HG03469 (cell line): ENCODE measurements at regions not wholly inside any gene's neighbourhood (a gene's known extent, or its start where the extent isn't known, plus 50 kb on each side); places are given as distances from the start of the nearest gene placed in this dataset.
"Not testable (repeated sequence)": the region's sequence is repeated elsewhere in the genome, so short reads cannot be mapped to it uniquely, and the experiment has no call there.

ENCODE experiments used
- ATAC-seq: cut with Tn5 transposase; IDR thresholded peaks from one replicate; pipeline ENCODE4 v1.9.1; 2021; ENCODE audit warnings: mild to moderate bottlenecking, moderate library complexity, moderate number of reproducible peaks; ENCODE audit not compliant: unreplicated experiment

DNA sequence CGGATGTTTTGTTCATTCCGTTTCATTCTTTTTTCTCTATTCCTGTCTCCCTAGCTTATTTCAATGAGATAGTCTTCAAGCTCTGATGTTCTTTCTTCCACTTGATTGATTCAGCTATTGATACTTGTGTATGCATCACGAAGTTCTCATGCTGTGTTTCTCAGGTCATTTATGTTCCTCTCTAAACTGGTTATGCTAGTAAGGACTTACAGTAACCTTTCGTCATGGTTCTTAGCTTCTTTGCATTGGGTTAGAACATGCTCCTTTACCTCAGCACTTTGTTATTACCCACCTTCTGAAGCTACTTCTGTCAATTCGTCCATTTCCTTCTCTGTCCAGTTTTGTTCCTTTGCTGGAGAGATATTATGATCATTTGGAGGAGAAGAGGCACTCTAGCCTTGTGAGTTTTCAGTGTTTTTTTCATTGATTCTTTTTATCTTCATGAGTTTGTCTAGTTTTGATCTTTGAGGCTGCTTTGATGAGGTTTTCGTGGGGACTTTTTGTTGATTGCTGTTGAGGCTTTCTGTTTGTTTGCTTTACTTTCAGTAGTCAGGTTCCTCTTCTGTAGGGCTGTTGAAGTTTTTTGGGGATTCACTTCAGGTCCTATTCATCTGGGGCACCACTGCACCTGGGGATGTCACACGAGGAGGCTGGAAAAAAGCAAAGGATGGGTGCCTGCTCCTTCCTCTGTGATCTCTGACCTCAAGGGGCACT is 496.9 kb upstream of the LRRC7 start:
- ATAC-seq: no peak

DNA sequence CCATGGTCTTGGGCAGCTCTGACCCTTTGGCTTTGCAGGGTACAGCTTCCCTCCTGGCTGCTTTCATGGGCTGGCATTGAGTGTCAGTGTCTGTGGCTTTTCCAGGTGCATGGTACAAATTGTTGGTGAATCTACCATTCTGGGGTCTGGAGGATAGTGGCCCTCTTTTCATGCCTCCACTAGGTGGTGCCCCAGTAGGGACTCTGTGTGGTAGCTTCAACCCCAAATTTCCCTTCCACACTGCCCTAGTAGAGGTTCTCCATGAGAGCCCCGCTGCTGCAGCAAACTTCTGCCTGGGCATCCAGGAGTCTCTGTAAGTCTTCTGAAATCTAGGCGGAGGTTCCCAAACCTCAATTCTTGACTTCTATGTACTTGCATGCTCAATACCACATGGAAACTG is 494.5 kb upstream of the LRRC7 start:
- no peak for ATAC-seq

DNA sequence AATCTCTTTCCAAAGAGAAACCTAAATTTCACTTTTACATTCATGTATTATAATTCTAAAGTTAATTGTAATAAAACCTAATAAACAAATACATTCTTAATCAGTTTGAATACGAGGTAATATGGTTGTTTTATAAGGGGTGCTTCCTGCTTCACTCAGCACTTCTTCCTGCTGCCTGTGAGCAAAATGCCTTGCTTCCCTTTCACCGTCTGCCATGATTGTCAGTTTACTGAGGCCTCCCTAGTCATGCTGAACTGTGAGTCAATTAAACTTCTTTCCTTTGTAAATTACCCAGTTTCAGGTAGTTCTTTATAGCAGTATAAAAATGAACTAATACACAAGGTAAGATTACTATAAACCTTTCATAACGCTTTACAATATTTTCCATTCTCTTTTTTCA is 491.1 kb upstream of the LRRC7 start:
- no peak for ATAC-seq

DNA sequence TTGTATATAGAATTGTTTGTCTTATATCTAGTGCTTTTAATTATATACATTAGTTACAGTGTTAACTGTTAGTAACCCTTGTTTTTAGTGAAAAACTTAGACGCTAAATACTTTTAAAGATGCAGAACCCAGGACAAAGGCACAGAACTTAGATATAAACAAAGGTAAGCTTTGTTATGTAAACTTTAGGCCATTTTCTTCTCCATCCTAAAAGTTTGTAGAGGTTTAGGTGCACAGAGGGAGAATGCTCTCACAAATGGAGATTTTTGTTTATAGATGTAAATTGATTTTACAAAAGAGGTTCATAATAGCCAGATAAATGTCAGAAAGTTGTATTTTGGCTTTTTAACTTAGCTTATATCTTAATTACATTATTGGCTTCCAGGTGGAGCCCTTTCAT is 490.5 kb upstream of the LRRC7 start:
- no peak for ATAC-seq

DNA sequence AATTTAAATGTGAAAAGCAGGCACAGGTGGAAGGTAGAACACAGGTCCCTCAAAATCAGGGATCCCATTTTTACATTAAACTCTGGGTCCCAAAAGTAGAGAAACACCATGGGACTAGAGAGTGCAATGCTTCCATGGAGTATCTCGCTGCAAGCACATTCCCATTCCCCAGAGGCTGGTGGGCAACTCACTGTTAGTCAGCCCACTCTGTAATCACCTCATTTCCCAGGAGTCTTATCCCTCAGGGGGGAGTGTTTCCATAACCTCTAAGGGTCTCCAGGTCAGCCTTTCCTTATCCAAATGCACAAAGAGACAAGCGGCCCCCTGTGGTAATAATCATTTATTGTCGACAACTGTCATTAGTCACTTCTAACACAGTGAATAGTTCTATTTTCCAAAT is 490.1 kb upstream of the LRRC7 start:
- no peak for ATAC-seq

DNA sequence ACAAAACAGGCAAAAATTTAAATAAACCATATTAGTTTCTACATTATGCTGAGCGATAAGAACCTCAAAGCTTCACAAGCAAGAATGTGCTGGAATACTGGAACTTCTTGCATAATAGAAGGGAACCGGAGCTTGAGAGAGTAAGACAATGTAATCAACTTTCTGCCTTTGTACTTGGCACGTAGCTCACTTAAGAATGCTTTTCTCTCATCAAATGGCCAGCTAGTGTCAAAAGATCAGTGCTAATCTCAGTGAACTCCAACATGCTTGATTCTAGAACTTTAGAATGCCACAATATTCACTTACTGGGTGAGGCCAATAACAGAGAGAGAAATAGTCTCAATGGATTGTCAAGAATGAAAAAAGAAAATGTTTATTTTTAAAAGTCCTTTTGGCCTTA is 486.1 kb upstream of the LRRC7 start:
- ATAC-seq: no peak

DNA sequence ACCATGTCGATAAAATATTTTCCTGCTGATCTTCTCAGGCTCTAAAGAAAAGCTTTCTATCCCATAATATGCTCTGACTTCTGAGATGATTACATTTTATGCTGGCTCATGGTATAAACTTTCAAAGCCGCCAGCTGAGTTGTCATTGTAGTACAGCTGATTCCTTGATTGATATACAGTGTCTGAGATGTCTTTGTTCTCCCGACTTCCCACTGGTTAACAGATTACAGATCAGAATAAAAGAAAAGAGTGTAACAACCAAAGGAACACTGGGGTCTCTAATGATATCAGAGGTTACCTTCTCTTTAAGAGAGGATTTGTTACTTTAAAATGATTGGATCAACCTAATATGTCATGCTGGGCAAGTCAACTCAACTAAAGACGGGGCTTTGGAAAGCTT is 485.4 kb upstream of the LRRC7 start:
- ATAC-seq: no peak

DNA sequence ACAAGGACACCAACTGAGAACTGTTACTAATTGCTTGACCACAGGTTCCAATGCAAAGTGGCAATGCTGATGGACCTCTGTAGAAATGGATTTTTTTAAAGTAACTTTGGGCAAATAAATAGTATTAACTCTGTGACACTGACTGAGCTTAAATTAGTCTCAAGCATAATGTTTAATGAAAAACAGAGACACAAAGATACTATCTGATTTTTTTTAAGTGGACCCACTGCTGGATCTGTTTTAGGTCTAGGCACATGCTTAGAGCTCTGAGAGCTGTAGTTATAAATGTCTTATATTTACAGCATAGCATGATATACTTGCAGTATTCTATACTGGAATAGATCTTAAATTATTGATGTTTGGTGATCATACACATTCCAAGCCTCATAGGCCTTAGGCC is 481.6 kb upstream of the LRRC7 start:
- no peak for ATAC-seq

DNA sequence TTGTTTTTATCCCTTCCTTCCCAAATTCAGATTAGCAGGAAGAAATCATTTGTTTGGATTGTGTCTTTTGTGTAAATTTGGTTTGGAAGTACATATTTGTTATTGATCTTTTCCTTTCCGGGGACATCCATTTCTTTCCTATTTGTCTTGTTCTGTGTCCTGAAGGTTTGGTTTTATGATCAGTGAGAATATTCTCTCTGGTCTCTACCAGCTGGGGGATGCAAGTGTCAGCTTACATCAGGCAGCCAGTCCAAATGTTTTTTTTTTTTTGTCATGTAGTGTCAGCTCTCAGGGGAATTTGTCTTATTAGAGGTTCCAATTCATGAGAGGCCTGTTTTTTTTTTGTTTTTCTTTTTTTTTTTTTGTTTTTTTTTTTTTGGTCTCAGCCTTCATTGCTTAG is 479.2 kb upstream of the LRRC7 start:
- ATAC-seq: no peak

DNA sequence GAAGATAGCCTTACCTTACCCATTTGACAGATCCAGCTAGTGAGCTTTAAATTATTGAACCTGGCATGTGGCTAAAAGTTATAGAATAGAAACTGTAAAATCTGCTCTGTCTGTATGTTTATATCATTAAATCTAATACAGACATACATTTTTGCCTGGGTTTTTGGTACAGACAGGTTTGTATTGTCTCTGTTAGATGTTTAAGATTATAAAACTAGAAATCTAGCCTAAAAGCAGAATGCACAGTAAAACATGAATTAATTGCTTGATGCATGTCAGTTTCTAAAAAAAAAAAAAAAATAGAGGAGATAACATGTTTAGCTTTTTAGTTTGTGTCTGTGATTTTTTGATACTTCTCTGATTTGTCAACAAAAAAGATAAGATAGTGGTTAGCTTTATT is 477.6 kb upstream of the LRRC7 start:
- ATAC-seq: no peak

DNA sequence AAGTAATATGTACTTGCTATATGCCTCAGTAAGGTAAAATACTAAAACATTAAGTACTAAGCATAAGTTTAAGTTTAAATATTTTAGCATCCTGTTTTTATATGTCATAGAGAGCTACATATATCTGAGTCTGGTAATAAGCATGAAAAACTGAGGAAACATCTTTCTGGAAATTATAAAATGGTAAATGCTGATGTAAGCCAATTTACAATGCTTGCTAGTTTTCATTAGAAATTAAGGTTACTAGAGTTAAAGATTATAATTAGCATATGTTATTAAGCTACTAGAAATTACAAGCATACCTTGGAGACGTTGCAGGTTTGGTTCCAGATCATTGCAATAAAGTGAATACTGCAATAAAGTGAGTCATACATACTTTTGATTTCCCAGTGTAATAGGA is 477.0 kb upstream of the LRRC7 start:
- no peak for ATAC-seq

DNA sequence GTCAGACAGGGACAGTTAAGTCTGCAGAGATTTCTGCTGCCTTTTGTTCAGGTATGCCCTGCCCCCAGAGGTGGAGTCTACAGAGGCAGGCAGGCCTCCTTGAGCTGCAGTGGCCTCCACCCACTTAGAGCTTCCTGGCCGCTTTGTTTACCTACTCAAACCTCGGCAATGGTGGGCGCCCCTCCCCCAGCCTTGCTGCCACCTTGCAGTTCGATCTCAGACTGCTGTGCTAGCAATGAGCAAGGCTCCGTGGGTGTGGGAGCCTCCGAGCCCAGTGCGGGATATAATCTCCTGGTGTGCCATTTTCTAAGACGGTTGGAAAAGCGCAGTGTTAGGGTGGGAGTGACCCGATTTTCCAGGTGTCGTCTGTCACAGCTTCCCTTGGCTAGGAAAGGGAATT is 465.7 kb upstream of the LRRC7 start:
- not testable (repeated sequence) for ATAC-seq

DNA sequence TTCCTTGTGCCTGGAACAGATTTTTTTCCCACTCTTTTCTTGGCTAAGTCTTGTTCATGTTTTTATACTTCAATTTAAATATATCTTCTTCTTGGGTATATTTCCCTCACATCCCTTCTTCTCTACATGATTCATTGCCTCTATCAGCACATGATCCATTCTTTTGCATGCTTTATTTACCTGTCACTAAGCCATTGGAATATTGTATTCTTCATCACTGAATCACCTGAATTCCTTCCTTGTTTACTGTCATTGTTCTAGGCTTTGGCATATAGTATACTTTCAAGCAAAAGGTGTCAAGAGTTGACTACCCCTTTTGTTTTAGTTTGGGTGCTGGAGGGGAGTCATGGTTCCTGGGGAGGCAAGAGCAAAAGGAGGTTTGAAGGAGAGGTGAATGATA is 464.5 kb upstream of the LRRC7 start:
- no peak for ATAC-seq

DNA sequence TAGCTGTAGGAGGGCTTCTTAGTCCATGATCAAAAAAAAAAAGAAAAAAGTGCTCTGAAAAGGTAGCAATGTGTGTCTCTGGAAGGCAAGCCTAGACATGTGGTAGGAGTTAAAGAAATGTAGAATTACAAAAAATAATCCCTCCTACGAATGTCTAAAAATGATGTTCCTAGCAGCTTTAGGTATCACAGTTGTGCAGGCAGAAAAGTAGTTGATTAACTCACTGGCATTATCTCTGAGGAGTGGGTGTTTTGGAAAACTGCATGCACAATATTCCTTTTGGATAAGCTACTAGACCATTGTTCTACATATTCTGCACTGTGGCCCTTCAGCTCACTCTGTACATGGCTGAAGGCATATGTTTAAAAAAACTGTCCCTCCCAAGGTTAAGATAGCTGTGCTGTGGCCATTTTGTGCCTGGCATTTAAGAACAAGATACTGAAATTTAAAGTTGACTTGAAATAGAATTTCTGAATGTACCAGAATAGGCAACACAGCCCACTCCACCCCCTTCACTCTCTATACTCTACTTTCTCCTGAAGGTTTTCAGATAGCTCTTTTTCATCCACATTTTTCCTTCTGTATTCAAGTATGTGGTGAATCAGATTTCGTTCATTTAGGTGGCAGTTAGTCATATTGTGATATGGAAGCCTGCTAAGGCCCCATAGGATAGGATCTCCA is 463.9 kb upstream of the LRRC7 start:
- ATAC-seq: no peak

DNA sequence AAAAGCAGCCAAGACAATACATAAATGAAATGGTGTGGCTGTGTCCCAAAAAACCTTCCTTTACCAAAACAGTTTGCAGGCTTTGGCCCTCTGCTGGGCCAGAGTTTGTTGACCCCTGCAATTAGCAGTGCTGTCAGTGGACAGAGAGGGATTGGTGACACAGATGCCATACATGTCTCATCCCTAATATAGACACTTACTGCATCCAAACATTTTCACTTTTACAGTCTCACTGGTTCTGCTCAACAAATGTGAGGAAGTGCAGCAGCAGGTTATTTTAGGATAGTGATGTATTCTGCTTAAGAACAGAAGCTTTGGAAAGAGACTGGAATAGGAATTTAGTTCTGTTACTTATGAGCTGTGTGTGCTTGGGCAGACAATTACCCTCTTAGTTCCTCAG is 462.8 kb upstream of the LRRC7 start:
- ATAC-seq: no peak

DNA sequence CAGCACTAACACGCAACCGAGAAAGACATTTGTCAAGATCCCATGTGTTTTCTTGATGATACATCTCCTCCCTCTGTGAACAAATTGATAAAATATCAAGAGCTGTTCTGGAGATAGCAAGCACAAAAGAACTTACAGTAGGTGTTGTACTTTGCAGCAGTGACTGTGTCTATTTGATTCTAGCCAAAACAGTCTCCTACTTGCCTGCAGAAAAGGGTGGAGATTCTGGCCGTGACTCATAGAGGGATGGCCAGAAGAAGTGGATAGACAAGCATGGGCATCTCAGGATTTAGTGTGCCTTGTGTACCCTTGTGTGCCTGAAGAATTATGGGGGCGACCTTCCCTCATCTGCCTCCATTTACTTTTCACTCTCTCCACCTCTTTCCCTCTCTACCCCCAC is 458.4 kb upstream of the LRRC7 start:
- ATAC-seq: no peak

DNA sequence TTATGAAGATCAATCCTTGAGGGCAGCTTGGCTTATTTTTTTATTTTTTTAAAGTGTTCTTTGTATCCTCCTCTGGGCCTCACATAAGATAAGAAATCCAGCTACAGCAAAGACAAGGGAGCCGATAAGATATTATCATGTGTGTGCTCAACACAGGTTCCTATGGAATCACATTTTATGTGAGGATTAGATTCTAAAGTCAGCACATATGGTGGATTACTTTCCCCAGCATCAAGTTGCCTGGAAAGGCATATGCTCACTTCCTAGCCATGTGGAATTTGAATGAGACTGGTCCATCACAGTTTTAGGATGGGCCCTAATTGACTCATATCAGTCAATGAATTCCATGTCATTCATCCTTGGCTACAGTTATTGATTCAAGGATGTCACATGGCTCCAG is 456.9 kb upstream of the LRRC7 start:
- ATAC-seq: no peak

DNA sequence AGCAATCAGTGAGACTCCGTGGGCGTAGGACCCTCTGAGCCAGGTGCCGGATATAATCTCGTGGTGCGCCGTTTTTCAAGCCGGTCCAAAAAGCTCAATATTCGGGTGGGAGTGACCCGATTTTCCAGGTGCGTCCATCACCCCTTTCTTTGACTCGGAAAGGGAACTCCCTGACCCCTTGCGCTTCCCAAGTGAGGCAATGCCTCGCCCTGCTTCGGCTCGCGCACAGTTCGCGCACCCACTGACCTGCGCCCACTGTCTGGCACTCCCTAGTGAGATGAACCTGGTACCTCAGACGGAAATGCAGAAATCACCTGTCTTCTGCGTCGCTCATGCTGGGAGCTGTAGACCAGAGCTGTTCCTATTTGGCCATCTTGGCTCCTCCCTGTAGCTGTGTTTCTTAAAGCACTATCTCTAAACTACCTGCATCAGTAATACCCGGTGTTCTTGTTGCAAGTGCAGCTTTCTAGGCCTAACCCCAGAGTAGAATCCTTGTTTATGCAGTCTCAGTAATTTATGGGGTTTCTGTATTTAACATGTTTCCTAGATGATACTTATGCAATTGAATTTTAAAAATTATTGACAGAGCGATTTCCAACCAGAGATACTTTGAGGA is 447.5 kb upstream of the LRRC7 start:
- ATAC-seq: not testable (repeated sequence)

DNA sequence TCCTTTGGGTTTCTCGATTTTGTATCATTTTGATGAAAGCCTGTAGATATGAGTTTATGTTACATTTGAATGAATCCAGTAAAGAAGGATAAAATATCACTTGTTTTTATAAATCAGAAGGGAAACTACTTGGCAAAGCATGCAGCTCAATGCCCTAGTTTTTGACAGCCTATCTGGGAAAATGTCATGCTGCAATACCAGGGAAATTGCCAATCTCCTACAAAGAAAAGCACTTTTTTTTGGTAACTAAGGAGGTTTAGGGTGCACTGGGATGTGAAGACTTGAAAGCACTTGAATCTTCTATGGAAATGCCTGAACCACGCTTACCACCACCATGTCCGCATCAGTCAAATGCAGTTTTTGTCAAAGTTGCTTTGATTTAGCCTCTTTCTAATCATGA is 446.9 kb upstream of the LRRC7 start:
- no peak for ATAC-seq

DNA sequence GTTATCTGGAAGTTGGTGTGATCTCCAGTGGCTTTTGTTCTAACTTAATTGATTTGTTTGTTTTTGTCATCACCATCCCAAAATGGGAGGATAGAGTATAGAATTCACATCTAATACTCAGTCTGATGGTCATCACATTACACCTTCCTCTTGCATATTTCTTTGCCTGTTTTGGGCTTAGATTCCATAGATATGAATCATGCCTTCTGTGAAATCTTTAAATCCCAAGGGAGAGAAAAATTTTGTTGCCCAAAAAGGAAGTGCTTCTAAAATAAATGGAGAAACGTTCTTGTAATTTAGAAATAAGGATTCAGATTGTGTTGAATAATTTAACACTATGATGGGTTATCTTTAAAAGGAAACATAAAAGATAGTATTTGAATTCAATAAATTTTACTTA is 446.0 kb upstream of the LRRC7 start:
- no peak for ATAC-seq

DNA sequence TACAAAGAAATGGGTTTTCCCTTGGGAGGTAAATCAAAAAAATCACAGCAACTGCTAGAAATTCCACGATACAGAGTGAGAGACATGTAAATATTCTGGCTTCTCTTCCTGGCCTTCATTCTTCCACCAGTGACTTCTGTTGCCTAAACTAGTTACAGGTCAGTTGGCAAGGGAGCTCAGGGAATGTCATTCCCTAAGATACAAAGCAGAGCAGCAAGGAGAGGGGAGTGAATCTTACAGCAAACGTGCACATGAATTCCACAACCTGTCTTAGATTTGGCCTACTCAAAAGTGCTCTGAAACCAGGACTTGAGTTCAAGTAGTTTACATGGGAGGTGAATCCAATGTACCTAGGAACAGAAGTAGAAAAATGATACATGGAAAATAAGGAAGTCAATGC is 445.3 kb upstream of the LRRC7 start:
- ATAC-seq: no peak

DNA sequence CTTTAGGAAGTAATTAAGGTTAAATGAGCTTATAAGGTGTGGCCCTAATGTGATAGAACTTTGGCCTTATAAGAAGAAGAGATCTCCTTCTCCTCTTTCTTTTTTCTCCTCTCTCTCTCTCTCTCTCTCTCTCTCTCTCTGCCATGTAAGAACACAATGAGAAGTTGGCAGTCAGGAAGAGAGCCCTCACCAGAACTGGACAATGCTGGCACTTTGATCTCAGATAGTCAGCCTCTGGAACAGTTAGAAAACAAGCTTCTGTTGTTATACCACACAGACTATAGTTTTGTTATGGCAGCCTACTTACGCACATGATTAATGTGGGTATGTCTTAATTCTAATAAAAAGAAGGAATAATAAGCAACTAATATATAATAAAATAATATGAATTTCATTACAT is 444.2 kb upstream of the LRRC7 start:
- ATAC-seq: no peak
